Endothelial cell of umbilical vein (primary cell): ENCODE measurements at regions not wholly inside any gene's neighbourhood (a gene's known extent, or its start where the extent isn't known, plus 50 kb on each side); places are given as distances from the start of the nearest gene placed in this dataset.

Experiments used
- BruUV-seq: library from RNA; stranded (reverse); fragments of 400-500 nt; replicated peaks from 2 replicates; lab custom pipeline; 2021; lab: Mats Ljungman, UMichigan
- CTCF ChIA-PET: fragments of 300-600, 350-600 bp; sonication (Branson Sonifier 250); formaldehyde crosslinking; loops from one replicate; lab custom pipeline; 2021; ENCODE audit warnings: antibody characterized with exemption, inconsistent platforms; lab: Charles Lee
- POLR2A ChIA-PET: fragments of 300-600, 350-600 bp; sonication (Branson Sonifier 250); formaldehyde crosslinking; loops from one replicate; lab custom pipeline; 2021; ENCODE audit warnings: antibody characterized with exemption, inconsistent platforms; lab: Charles Lee
- DNase-seq: peaks from one replicate; pipeline ENCODE4 v3.0.0-alpha.2; 2011; ENCODE audit warnings: low read depth, low spot score
- FAIRE-seq: peaks from 2 replicates; lab custom pipeline; 2011; peaks lifted over from hg19 to GRCh38; lab: Jason Lieb, UNC
- H2AFZ ChIP-seq: 2 replicates; pipeline ENCODE4 v1.6.0; 2012; ENCODE audit warnings: low read depth, low read length, control low read depth, inconsistent platforms
- H3K27ac ChIP-seq: 2 replicates; pipeline ENCODE4 v1.5.1; 2011; ENCODE audit warnings: low read depth, mild to moderate bottlenecking, control low read depth, low read length, moderate library complexity; ENCODE audit not compliant: insufficient read depth
- H3K27me3 ChIP-seq, 2 experiments: 2 replicates each; pipeline versions ENCODE4 v1.6.0 to v1.6.1; 2011; ENCODE audit warnings: low read length in 2 of 2, mixed read lengths in 1 of 2; ENCODE audit not compliant: control insufficient read depth in 2 of 2, insufficient read depth in 2 of 2
- H3K36me3 ChIP-seq, 2 experiments: 2 replicates in 1 of 2; 3 replicates in 1 of 2; pipeline ENCODE4 v1.5.1; 2011; ENCODE audit warnings: low read length in 2 of 2, mild to moderate bottlenecking in 1 of 2, moderate library complexity in 1 of 2; ENCODE audit not compliant: control insufficient read depth in 2 of 2, insufficient read depth in 2 of 2; ENCODE audit errors: extremely low read depth in 1 of 2
- H3K4me1 ChIP-seq: 3 replicates; pipeline ENCODE4 v1.5.1; 2011; ENCODE audit warnings: mild to moderate bottlenecking, low read length; ENCODE audit not compliant: control insufficient read depth, insufficient read depth; ENCODE audit errors: extremely low read depth
- H3K4me2 ChIP-seq: 2 replicates; pipeline ENCODE4 v1.6.1; 2011; ENCODE audit warnings: low read length, control low read depth, mixed read lengths; ENCODE audit not compliant: insufficient read depth
- H3K4me3 ChIP-seq, 3 experiments: fragments of 200-600 bp in 1 of 3; sonication (generic), shearing (Covaris generic) in 1 of 3; replicated peaks in 1 of 3; 2 replicates each; pipeline ENCODE4 v1.5.1; 2011 to 2016; ENCODE audit warnings: control low read depth in 3 of 3, low read length in 3 of 3, mild to moderate bottlenecking in 2 of 3, inconsistent platforms in 1 of 3, low read depth in 1 of 3, moderate library complexity in 1 of 3; ENCODE audit not compliant: insufficient read depth in 1 of 3
- H3K79me2 ChIP-seq: 2 replicates; pipeline ENCODE4 v1.6.0; 2012; ENCODE audit warnings: low read length, inconsistent platforms; ENCODE audit not compliant: control insufficient read depth, insufficient read depth
- H3K9ac ChIP-seq: replicated peaks from 2 replicates; pipeline ENCODE3; 2011; ENCODE audit warnings: low read length, control low read depth; ENCODE audit not compliant: insufficient read depth; ENCODE audit errors: extremely low read depth
- H3K9me1 ChIP-seq: replicated peaks from 3 replicates; pipeline ENCODE4 v1.6.0; 2011; ENCODE audit warnings: mild to moderate bottlenecking, low read length; ENCODE audit not compliant: control insufficient read depth, insufficient read depth; ENCODE audit errors: extremely low read depth
- H3K9me3 ChIP-seq: replicated peaks from 2 replicates; pipeline ENCODE4 v1.5.1; 2012; ENCODE audit warnings: low read length, inconsistent platforms; ENCODE audit not compliant: control insufficient read depth, insufficient read depth
- H4K20me1 ChIP-seq: replicated peaks from 2 replicates; pipeline ENCODE3; 2011; ENCODE audit warnings: mild to moderate bottlenecking, low read length; ENCODE audit not compliant: control insufficient read depth, insufficient read depth; ENCODE audit errors: extremely low read depth
- EZH2 ChIP-seq: IDR thresholded peaks from 2 replicates; pipeline ENCODE4 v1.6.1; 2012; ENCODE audit warnings: borderline replicate concordance, low read depth, mild to moderate bottlenecking, moderate library complexity, low read length, inconsistent platforms; ENCODE audit not compliant: severe bottlenecking
- GATA2 ChIP-seq: IDR thresholded peaks from 2 replicates; pipeline ENCODE4 v1.7.0; 2011; ENCODE audit warnings: low read depth, mild to moderate bottlenecking, moderate library complexity, mixed read lengths, low read length; ENCODE audit not compliant: insufficient read length, insufficient read depth
- MYC ChIP-seq: IDR thresholded peaks from one replicate; pipeline ENCODE4 v1.6.1; 2011; ENCODE audit warnings: mild to moderate bottlenecking, low read depth, low read length
- POLR2AphosphoS5 ChIP-seq: IDR thresholded peaks from 2 replicates; pipeline ENCODE4 v1.6.1; 2012; ENCODE audit warnings: low read depth, mild to moderate bottlenecking, control low read depth, low read length, moderate library complexity; ENCODE audit not compliant: insufficient read depth
- dilution Hi-C: fragments of 300-500 bp; cut with MboI; formaldehyde crosslinking; loops from one replicate; pipeline ENCODE4 v1.15.0; 2019; ENCODE audit warnings: low sequenced_read_pairs; ENCODE audit not compliant: extremely low pct_ligation_motif_present
- intact Hi-C: fragments of 100-400 bp; cut with micrococcal nuclease; formaldehyde crosslinking; loops from one replicate; pipeline ENCODE4 v1.10.0; 2022
- TF ChIP-seq, protein P1 (sequence below): IDR thresholded peaks from 2 replicates; pipeline ENCODE4 v1.6.1; 2011; ENCODE audit not compliant: insufficient read depth, insufficient read length
- TF ChIP-seq, protein P2 (sequence below), 2 donors: IDR thresholded peaks; 1 replicate in 1 of 2; 2 replicates in 1 of 2; pipeline ENCODE4 v1.5.1; 2011; ENCODE audit warnings: low read length in 2 of 2, mild to moderate bottlenecking in 2 of 2, moderate library complexity in 2 of 2, control low read depth in 1 of 2, inconsistent platforms in 1 of 2, low read depth in 1 of 2; ENCODE audit not compliant: insufficient read depth in 1 of 2; ENCODE audit errors: extremely low read depth in 1 of 2

DNA sequence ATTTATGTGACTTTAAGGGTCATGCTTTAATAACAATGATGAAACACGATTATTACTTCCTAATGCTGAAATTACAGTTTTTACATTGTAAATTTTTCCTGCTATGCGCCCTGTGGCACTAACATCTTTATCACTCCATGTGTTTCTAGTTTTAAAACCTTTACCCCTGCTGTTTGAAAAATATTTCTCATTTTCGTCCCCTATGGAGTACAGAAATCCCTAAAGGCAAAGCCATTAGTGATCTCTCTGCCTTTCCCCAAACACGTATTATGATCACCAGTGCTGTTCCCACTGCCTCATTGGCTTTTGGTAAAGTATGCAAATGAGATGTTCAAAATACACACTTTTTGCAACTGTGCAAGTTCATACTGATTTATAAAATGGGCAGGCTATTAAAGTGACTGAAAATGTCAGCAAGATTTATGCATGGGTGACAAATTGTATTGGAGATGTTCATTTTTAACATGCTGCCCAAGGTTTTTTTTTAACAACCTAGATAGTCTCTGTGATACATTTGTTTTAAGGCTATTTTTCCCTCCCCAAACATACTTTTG is 1468.2 kb upstream of the ACVR2A start:
- no peak for FAIRE-seq

More for the DNA sequence above, 1468.2 kb upstream of the ACVR2A start:
- Histone ChIP-seq H3K9me1 (no peaks in the 10 kb centered on the region), H3K4me1 (no peaks in the 10 kb centered on the region), H3K4me2 (no peak overlapping the region), H3K9ac (no peak overlapping the region), H3K27ac (no peak overlapping the region), H3K4me3 (no peak overlapping the region), H3K79me2 (no peaks in the 10 kb centered on the region), H2AFZ (no peak overlapping the region), H3K9me3 (no peaks in the 10 kb centered on the region), H3K36me3 (no peaks in the 10 kb centered on the region), H4K20me1 (no peaks in the 10 kb centered on the region), H3K27me3 (no peaks in the 10 kb centered on the region)
- TF ChIP-seq POLR2AphosphoS5: no peak
- TF ChIP-seq, protein P1, sequence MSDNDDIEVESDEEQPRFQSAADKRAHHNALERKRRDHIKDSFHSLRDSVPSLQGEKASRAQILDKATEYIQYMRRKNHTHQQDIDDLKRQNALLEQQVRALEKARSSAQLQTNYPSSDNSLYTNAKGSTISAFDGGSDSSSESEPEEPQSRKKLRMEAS: no peak
- no peak for TF ChIP-seq EZH2
- TF ChIP-seq MYC: no peak
- TF ChIP-seq GATA2: no peak
- TF ChIP-seq, protein P2, sequence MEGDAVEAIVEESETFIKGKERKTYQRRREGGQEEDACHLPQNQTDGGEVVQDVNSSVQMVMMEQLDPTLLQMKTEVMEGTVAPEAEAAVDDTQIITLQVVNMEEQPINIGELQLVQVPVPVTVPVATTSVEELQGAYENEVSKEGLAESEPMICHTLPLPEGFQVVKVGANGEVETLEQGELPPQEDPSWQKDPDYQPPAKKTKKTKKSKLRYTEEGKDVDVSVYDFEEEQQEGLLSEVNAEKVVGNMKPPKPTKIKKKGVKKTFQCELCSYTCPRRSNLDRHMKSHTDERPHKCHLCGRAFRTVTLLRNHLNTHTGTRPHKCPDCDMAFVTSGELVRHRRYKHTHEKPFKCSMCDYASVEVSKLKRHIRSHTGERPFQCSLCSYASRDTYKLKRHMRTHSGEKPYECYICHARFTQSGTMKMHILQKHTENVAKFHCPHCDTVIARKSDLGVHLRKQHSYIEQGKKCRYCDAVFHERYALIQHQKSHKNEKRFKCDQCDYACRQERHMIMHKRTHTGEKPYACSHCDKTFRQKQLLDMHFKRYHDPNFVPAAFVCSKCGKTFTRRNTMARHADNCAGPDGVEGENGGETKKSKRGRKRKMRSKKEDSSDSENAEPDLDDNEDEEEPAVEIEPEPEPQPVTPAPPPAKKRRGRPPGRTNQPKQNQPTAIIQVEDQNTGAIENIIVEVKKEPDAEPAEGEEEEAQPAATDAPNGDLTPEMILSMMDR (IDR thresholded peaks at IDR 0.05; ENCODE audit: extremely low read depth in 1 of 2, insufficient read depth in 1 of 2, low read depth in 1 of 2, low read length in 2 of 2): no peak
- dilution Hi-C loops (no loop called here), intact Hi-C loops (no loop called here)
- no TSS peak for BruUV-seq
- ChIA-PET POLR2A (no interaction called here), CTCF (interaction anchor here (1.0 to 1.5 kb wide), 2 partner anchors 9 to 10 kb away, joined by 3 read pairs; no protein-coding TSS in a partner anchor)
- no peak for DNase-seq
